Stimulated activated CD8-positive, alpha-beta memory T cell treated with anti-CD3 and anti-CD28 coated beads, Interleukin-2, amount 100 ng/mL, for 48 hours (primary cell): ENCODE measurements at regions not wholly inside any gene's neighbourhood (a gene's known extent, or its start where the extent isn't known, plus 50 kb on each side); places are given as distances from the start of the nearest gene placed in this dataset.
"Not testable (repeated sequence)": the region's sequence is repeated elsewhere in the genome, so short reads cannot be mapped to it uniquely, and the experiment has no call there.

ENCODE experiments used
- DNase-seq, 2 donors: peaks; one replicate each; pipeline ENCODE4 v3.0.0-alpha.2; 2020; ENCODE audit warnings: low read depth in 2 of 2

- DNase-seq, result not testable (repeated sequence)
These were observed 71.0 kb downstream of the DAPL1 start for GRCh38 chr2:158866082-158866481.

- not testable (repeated sequence) for DNase-seq
These were observed 72.5 kb downstream of the DAPL1 start for GRCh38 chr2:158867531-158868191.

GRCh38 chr2:158868386-158868785 is 73.3 kb downstream of the DAPL1 start:
- not testable (repeated sequence) for DNase-seq

GRCh38 chr2:158869122-158869521 is 74.0 kb downstream of the DAPL1 start:
- not testable (repeated sequence) for DNase-seq

- not testable (repeated sequence) for DNase-seq
These were observed 74.5 kb downstream of the DAPL1 start for GRCh38 chr2:158869609-158870008.

GRCh38 chr2:158878003-158878402 is 82.9 kb downstream of the DAPL1 start:
- no peak for DNase-seq

- DNase-seq, result no peak
These were observed 84.2 kb downstream of the DAPL1 start for GRCh38 chr2:158879229-158879903.

GRCh38 chr2:158882297-158882696 is 86.1 kb upstream of the TANC1 start:
- no peak for DNase-seq

- DNase-seq, result not testable (repeated sequence)
These were observed 83.9 kb upstream of the TANC1 start for GRCh38 chr2:158884552-158884951.

- DNase-seq, result peak in 1 of 2 donors; percentile 13
These were observed 83.3 kb upstream of the TANC1 start for GRCh38 chr2:158885018-158885678.

GRCh38 chr2:158885679-158886050 is 82.8 kb upstream of the TANC1 start:
- DNase-seq, result not testable (repeated sequence)

GRCh38 chr2:158889135-158889853 is 79.1 kb upstream of the TANC1 start:
- DNase-seq, result no peak

- DNase-seq, result no peak
These were observed 78.0 kb upstream of the TANC1 start for GRCh38 chr2:158890296-158890905.

GRCh38 chr2:158893026-158893425 is 75.4 kb upstream of the TANC1 start:
- DNase-seq, result no peak

GRCh38 chr2:158893474-158893873 is 75.0 kb upstream of the TANC1 start:
- no peak for DNase-seq

GRCh38 chr2:158894078-158894477 is 74.4 kb upstream of the TANC1 start:
- DNase-seq, result no peak

GRCh38 chr2:158894572-158894971 is 73.9 kb upstream of the TANC1 start:
- no peak for DNase-seq

- DNase-seq, result no peak
These were observed 68.1 kb upstream of the TANC1 start for GRCh38 chr2:158900345-158900744.

GRCh38 chr2:158902005-158902398 is 66.4 kb upstream of the TANC1 start:
- no peak for DNase-seq

- no peak for DNase-seq
These were observed 64.6 kb upstream of the TANC1 start for GRCh38 chr2:158903711-158904405.

GRCh38 chr2:158904627-158905177 is 63.7 kb upstream of the TANC1 start:
- no peak for DNase-seq
